Stimulated activated naive CD8-positive, alpha-beta T cell treated with anti-CD3 and anti-CD28 coated beads, Interleukin-15, Interleukin-2, amounts not matched to agents 100 U/mL and 50 U/mL, for 24 hours (primary cell): ENCODE measurements at regions not wholly inside any gene's neighbourhood (a gene's known extent, or its start where the extent isn't known, plus 50 kb on each side); places are given as distances from the start of the nearest gene placed in this dataset.

ENCODE experiments used
- ATAC-seq: fragments of 150-1000 bp; cut with Tn5 transposase; one replicate; pipeline ENCODE4 v1.10.0; 2021
- DNase-seq: peaks from one replicate; pipeline ENCODE4 v3.0.0; 2021

- no peak for ATAC-seq
- DNase-seq = no peak
Observed at GRCh38 chrX:17206584-17206983, 168.4 kb upstream of the NHS start.

DNA sequence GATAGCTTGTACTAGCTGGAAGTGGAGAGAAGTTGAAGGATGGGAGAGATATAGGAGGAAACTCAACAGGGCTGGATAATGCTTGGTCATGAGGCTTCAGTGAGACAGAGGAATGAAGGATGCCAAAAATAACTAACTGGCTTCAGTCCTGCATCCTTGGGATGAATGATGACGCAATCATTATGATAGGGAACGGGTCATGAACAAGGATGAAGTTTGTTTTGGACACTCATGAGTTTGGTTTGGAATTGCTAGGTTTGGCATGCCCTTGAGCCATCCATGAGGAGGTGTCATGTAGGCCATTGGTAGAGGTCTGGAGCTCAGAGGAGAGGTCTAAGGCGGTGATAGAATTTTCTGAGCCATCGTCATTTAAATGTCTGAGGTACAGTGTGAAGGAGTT, 160.0 kb upstream of the NHS start:
- DNase-seq (no peak), ATAC-seq (no peak)

DNA sequence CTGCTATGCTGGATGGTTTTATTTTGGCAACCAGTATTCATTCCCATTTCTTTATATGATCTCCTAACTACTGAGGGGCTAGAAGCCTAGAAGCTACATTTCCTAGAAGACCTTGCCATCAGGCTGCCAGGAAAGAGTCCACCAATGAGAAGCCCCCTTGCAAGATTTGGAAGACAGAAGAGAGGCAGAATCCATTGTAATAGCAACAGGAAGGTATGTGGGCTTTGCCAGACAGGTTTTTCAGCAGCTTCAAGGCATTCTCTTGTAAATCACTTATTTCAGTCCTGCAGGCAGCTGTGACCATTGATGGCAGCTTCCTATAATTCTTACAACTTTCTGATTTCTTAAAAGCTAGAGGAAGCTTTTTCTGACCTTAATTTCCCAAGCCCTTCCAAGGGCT, 148.3 kb upstream of the NHS start:
- ATAC-seq (no peak), DNase-seq (no peak)

- DNase-seq = no peak
- no peak for ATAC-seq
Observed at GRCh38 chrX:17237146-17237545, 137.9 kb upstream of the NHS start.

- ATAC-seq (no peak), DNase-seq (peak; percentile 23)
Observed at GRCh38 chrX:17242470-17242869, 132.5 kb upstream of the NHS start.

DNA sequence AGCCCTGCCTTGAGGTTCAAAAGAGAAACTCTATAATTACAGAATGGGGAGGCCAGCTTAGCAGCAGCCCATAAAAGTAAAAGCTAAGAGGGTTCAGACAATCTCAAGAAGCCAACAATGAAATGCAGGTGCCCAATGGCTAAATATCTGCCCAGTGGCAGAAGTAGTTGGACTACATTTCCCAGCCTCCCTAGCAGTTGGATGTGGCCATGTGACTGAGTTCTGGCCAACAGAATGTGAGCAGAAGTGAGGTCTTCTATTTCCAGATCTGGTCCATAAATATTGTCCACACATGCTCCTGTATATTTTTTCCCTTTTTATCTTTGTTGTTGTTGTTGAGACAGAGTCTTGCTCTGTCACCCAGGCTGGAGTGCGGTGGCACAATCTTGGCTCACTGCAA, 127.9 kb upstream of the NHS start:
- DNase-seq (no peak), ATAC-seq (no peak)

GRCh38 chrX:17262123-17262522, 112.9 kb upstream of the NHS start:
- no peak for DNase-seq
- no peak for ATAC-seq

- ATAC-seq (no peak), DNase-seq (no peak)
Observed at GRCh38 chrX:17266136-17266535, 108.9 kb upstream of the NHS start.

DNA sequence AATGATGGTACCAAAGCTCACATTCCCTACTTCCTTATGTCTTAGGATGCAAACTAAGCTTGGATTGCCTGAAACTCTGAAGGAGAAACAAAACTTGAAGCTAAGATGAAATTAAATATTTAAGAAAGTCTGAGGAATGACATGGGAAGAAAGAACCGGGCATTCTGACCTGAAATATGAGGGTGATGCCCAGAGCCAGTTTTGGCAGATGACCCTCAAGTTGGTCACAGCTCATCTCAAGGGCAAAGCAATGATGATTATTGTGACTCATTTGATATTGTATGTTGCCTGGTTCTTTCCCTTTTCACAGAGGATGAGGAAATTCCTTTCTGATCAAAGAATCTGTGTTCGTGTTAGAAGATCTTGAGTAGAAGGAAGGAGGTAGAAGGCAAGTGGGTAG, 96.0 kb upstream of the NHS start:
- DNase-seq (no peak), ATAC-seq (no peak)

- ATAC-seq = no peak
- no peak for DNase-seq
Observed at GRCh38 chrX:17285983-17286382, 89.0 kb upstream of the NHS start.

DNA sequence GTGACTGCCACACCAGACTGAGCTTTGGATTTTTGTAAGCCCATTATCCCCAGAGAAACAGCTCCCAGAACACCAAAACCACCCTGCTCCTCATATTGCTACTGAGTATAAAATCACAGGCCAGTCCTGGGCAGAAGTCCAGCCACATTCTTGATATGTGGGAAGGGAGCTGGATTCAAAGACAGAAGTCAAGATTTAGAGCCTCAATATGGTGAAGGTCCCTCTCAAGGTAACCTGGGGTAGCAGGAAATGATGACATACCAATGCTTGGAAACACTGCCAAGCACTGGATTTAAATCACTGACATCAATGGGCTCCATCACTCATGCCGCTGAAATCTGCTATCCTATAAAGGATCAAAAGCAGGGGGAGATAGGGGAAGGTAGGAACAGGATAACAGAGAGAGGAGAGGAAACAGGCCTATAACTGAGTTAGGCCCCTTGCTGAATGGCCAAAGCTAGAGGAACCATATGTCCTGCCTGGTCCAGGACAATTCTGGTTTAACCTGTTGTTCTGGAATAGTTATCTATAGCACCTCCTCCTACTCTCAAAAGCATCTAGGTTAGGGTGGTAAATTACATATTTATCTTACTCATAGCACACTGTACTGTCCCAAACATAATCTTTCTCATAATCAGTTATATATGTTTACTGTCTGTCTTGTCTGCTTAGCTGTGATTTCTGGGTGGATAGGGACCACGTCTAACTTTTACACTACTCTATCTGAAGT, 83.7 kb upstream of the NHS start:
- ATAC-seq (no peak), DNase-seq (no peak)

- no peak for ATAC-seq
- no peak for DNase-seq
Observed at GRCh38 chrX:17292111-17292527, 82.9 kb upstream of the NHS start.

GRCh38 chrX:17294561-17294960, 80.4 kb upstream of the NHS start:
- DNase-seq (no peak), ATAC-seq (no peak)

GRCh38 chrX:17295791-17296190, 79.2 kb upstream of the NHS start:
- ATAC-seq (no peak), DNase-seq (no peak)

- ATAC-seq (no peak), DNase-seq (no peak)
Observed at GRCh38 chrX:17298564-17298963, 76.4 kb upstream of the NHS start.

GRCh38 chrX:17299206-17299605, 75.8 kb upstream of the NHS start:
- ATAC-seq (no peak), DNase-seq (no peak)

DNA sequence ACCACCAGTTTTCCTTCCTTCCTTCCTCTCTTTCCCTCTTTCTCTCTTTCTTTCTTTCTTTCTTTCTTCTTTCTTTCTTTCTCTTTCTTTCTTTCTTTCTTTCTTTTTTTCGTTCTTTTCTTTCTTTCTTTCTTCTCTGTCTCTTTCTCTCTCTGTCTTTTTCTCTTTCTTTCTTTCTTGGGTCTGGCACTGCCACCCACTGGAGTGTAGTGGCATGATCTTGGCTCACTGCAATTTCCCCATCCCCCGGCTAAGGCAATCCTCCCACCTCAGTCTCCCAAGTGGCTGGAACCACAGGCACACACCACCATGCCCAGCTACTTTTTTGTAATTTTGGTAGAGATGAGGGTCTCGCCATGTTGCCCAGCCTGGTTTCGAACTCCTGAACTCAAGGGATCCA, 51.6 kb upstream of the NHS start:
- ATAC-seq (no peak), DNase-seq (no peak)
